ENCODE measurements at regions not wholly inside any gene's neighbourhood (a gene's known extent, or its start where the extent isn't known, plus 50 kb on each side); places are given as distances from the start of the nearest gene placed in this dataset.

DNA sequence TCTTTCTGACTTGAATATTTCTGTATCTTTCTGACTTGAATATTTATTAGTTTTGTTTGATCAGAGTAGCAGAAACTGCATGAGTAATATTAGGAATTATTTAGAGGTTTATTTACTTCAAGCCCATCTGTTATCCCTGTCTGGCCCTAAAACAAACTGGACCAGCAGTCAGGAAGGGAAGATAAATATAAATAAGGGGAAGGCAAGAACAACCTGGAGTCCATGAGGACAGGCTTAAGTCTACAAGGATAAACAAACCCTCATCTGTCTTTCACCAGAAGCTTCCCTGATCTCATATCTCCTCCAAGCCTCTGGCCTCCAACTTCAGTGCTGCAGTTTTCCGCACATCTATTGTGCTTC lies 524.9 kb downstream of the CENPC start:
- WGBS (ENCODE audit: low lambda C conversion rate): 32% methylated on average over 1 of the region's 1 CpG
- no peaks in the 10 kb centered on the region for H3K79me2 ChIP-seq (ENCODE audit: insufficient read depth)
- CTCF ChIA-PET: no interaction called here
- no peaks in the 10 kb centered on the region for H3K9me2 ChIP-seq
- POLR2A ChIA-PET: no interaction called here
- H3K27me3 ChIP-seq (ENCODE audit: insufficient read depth): no peaks in the 10 kb centered on the region
- no peaks in the 10 kb centered on the region for H3K9me3 ChIP-seq
- H3K4me2 ChIP-seq: no peak overlapping the region
- H3K36me3 ChIP-seq (replicated peaks in 1 of 2; ENCODE audit: control insufficient read depth in 1 of 2, insufficient read depth in 2 of 2, low read length in 1 of 2): no peaks in the 10 kb centered on the region
- H3F3A ChIP-seq (replicated peaks; ENCODE audit: insufficient read depth): no peaks in the 10 kb centered on the region
- no peak overlapping the region for H3K4me3 ChIP-seq (ENCODE audit: low read depth in 2 of 2, low read length in 1 of 2)
- no peak overlapping the region for H3K9ac ChIP-seq
- TF ChIP-seq NRF1 (IDR thresholded peaks at IDR 0.05; ENCODE audit: low read depth, low read length) (no peak), FOXJ3 (CRISPR knock-in tag; IDR thresholded peaks at IDR 0.05) (no peak)
- H4K20me1 ChIP-seq (ENCODE audit: insufficient read depth): no peaks in the 10 kb centered on the region
- no peak overlapping the region for H3K27ac ChIP-seq (ENCODE audit: low read depth in 2 of 2, low read length in 1 of 2)
- no peaks in the 10 kb centered on the region for H3K4me1 ChIP-seq (ENCODE audit: control insufficient read depth in 1 of 2, insufficient read depth in 2 of 2, low read depth in 1 of 2, low read length in 1 of 2)
- no peak for DNase-seq
- H2AFZ ChIP-seq (ENCODE audit: low read depth): no peak overlapping the region

- Histone ChIP-seq H3F3A (replicated peaks; ENCODE audit: insufficient read depth) (no peaks in the 10 kb centered on the region), H3K9me3 (no peaks in the 10 kb centered on the region), H4K20me1 (ENCODE audit: insufficient read depth) (no peaks in the 10 kb centered on the region), H3K9ac (no peak overlapping the region), H3K36me3 (replicated peaks in 1 of 2; ENCODE audit: control insufficient read depth in 1 of 2, insufficient read depth in 2 of 2, low read length in 1 of 2) (no peaks in the 10 kb centered on the region), H3K27ac (ENCODE audit: low read depth in 2 of 2, low read length in 1 of 2) (no peak overlapping the region), H3K9me2 (no peaks in the 10 kb centered on the region), H3K4me2 (no peak overlapping the region), H3K4me3 (ENCODE audit: low read depth in 2 of 2, low read length in 1 of 2) (no peak overlapping the region), H2AFZ (ENCODE audit: low read depth) (no peak overlapping the region), H3K27me3 (ENCODE audit: insufficient read depth) (no peaks in the 10 kb centered on the region), H3K79me2 (ENCODE audit: insufficient read depth) (no peaks in the 10 kb centered on the region), H3K4me1 (ENCODE audit: control insufficient read depth in 1 of 2, insufficient read depth in 2 of 2, low read depth in 1 of 2, low read length in 1 of 2) (no peaks in the 10 kb centered on the region)
- TF ChIP-seq MEF2A (IDR thresholded peaks at IDR 0.05; ENCODE audit: borderline replicate concordance, low read depth) (no peak), TEAD4 (IDR thresholded peaks at IDR 0.05; ENCODE audit: borderline replicate concordance, insufficient read depth) (no peak), CHD2 (IDR thresholded peaks at IDR 0.05; ENCODE audit: low read length, partially characterized antibody) (no peak), FOXM1 (IDR thresholded peaks at IDR 0.05; ENCODE audit: low read depth) (no peak), YY1 (IDR thresholded peaks at IDR 0.05; ENCODE audit: low read depth) (no peak), ELF1 (IDR thresholded peaks at IDR 0.05) (no peak), MXI1 (IDR thresholded peaks at IDR 0.05; ENCODE audit: low read depth, low read length) (no peak), RCOR1 (IDR thresholded peaks at IDR 0.05; ENCODE audit: low read length) (no peak)
- TF ChIP-seq, protein P1, sequence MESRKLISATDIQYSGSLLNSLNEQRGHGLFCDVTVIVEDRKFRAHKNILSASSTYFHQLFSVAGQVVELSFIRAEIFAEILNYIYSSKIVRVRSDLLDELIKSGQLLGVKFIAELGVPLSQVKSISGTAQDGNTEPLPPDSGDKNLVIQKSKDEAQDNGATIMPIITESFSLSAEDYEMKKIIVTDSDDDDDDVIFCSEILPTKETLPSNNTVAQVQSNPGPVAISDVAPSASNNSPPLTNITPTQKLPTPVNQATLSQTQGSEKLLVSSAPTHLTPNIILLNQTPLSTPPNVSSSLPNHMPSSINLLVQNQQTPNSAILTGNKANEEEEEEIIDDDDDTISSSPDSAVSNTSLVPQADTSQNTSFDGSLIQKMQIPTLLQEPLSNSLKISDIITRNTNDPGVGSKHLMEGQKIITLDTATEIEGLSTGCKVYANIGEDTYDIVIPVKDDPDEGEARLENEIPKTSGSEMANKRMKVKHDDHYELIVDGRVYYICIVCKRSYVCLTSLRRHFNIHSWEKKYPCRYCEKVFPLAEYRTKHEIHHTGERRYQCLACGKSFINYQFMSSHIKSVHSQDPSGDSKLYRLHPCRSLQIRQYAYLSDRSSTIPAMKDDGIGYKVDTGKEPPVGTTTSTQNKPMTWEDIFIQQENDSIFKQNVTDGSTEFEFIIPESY (IDR thresholded peaks at IDR 0.05; ENCODE audit: borderline replicate concordance, low read depth): no peak
- TF ChIP-seq, protein P2, sequence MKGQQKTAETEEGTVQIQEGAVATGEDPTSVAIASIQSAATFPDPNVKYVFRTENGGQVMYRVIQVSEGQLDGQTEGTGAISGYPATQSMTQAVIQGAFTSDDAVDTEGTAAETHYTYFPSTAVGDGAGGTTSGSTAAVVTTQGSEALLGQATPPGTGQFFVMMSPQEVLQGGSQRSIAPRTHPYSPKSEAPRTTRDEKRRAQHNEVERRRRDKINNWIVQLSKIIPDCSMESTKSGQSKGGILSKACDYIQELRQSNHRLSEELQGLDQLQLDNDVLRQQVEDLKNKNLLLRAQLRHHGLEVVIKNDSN (IDR thresholded peaks at IDR 0.05; ENCODE audit: borderline replicate concordance, low read depth): no peak
- TF ChIP-seq, protein P3, sequence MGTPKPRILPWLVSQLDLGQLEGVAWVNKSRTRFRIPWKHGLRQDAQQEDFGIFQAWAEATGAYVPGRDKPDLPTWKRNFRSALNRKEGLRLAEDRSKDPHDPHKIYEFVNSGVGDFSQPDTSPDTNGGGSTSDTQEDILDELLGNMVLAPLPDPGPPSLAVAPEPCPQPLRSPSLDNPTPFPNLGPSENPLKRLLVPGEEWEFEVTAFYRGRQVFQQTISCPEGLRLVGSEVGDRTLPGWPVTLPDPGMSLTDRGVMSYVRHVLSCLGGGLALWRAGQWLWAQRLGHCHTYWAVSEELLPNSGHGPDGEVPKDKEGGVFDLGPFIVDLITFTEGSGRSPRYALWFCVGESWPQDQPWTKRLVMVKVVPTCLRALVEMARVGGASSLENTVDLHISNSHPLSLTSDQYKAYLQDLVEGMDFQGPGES (IDR thresholded peaks at IDR 0.05; ENCODE audit: low read depth, low read length): no peak
- no peak for DNase-seq
- WGBS (ENCODE audit: low lambda C conversion rate): 1% methylated on average over 3 of the region's 3 CpGs
- POLR2A ChIA-PET: no interaction called here
- CTCF ChIA-PET: no interaction called here
Observed at GRCh38 chr4:67019686-67020437, 525.4 kb downstream of the CENPC start.

All from SK-N-SH (cell line).